ENCODE measurements at regions not wholly inside any gene's neighbourhood (a gene's known extent, or its start where the extent isn't known, plus 50 kb on each side); places are given as distances from the start of the nearest gene placed in this dataset.

GRCh38 chr6:165762876-165763275 is 99.8 kb upstream of the PDE10A start:
- no peak for TF ChIP-seq CTCF (IDR thresholded peaks at IDR 0.05)
- no peak for TF ChIP-seq POLR2AphosphoS5 (IDR thresholded peaks at IDR 0.05)
- no peak for TF ChIP-seq POLR2A (IDR thresholded peaks at IDR 0.05)
- TF ChIP-seq EP300 (IDR thresholded peaks at IDR 0.05) = no peak
